Lower leg skin (tissue), 4 donors: ENCODE measurements at regions not wholly inside any gene's neighbourhood (a gene's known extent, or its start where the extent isn't known, plus 50 kb on each side); places are given as distances from the start of the nearest gene placed in this dataset.

ENCODE experiments used
- DNase-seq, 2 donors: peaks; one replicate each; pipeline ENCODE4 v3.0.0-alpha.2; 2019; ENCODE audit warnings: low spot score in 2 of 2
- H3K4me3 ChIP-seq: fragments of 200-600 bp; sonication (generic); 2 replicates; pipeline ENCODE4 v1.5.1; 2017; ENCODE audit warnings: mild to moderate bottlenecking, low read depth; ENCODE audit not compliant: poor library complexity, severe bottlenecking
- POLR2A ChIP-seq, 2 donors: fragments of 450-650 bp; IDR thresholded peaks; one replicate each; pipeline ENCODE4 v1.6.1; 2016 to 2017; ENCODE audit warnings: antibody characterized with exemption in 2 of 2, mild to moderate bottlenecking in 1 of 2, moderate library complexity in 1 of 2
- WGBS, 2 donors: methylation state at CpG; one replicate each; pipeline ENCODE4 v1.1.5; 2018; 5-methylcytosine and 5-hydroxymethylcytosine counted together
- intact Hi-C: fragments of 100-400 bp; cut with DNase I; formaldehyde crosslinking; loops from one replicate; pipeline ENCODE4 v1.15.0; 2023; ENCODE audit warnings: low total_unique reads
- TF ChIP-seq, protein P1 (sequence below), 3 donors: fragments of 450-650 bp; IDR thresholded peaks; one replicate each; pipeline ENCODE4 v1.5.1; 2016; ENCODE audit warnings: antibody characterized with exemption in 3 of 3, mild to moderate bottlenecking in 3 of 3, moderate library complexity in 2 of 3

DNA sequence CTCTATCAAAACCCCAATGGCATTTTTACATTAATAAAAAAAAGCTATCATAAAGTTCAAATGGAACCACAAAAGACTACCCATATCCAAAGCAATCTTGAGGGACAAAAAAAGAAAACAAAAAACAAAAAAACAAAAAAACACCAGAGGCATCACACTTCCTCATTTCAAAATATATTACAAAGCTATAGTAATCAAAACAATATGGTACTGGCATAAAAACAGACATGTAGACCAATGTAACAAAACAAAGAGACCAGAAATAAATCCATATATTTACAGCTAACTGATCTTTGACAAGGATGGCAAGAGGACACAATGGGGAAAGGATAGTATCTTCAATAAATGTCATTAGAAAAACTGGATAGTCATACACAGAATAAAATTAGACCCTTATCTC, 245.1 kb upstream of the MSX2 start:
- intact Hi-C loops, result no loop called here
- TF ChIP-seq, protein P1, sequence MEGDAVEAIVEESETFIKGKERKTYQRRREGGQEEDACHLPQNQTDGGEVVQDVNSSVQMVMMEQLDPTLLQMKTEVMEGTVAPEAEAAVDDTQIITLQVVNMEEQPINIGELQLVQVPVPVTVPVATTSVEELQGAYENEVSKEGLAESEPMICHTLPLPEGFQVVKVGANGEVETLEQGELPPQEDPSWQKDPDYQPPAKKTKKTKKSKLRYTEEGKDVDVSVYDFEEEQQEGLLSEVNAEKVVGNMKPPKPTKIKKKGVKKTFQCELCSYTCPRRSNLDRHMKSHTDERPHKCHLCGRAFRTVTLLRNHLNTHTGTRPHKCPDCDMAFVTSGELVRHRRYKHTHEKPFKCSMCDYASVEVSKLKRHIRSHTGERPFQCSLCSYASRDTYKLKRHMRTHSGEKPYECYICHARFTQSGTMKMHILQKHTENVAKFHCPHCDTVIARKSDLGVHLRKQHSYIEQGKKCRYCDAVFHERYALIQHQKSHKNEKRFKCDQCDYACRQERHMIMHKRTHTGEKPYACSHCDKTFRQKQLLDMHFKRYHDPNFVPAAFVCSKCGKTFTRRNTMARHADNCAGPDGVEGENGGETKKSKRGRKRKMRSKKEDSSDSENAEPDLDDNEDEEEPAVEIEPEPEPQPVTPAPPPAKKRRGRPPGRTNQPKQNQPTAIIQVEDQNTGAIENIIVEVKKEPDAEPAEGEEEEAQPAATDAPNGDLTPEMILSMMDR (IDR thresholded peaks at IDR 0.05), result no peak
- TF ChIP-seq POLR2A (IDR thresholded peaks at IDR 0.05), result no peak
- no peak for DNase-seq
- no peak overlapping the region for H3K4me3 ChIP-seq

GRCh38 chr5:174481737-174482136, 242.6 kb upstream of the MSX2 start:
- intact Hi-C loops, result no loop called here
- DNase-seq, result no peak
- 85 to 90% methylated on average over 1 of the region's 1 CpG for WGBS, 2 donors
- no peak for TF ChIP-seq POLR2A (IDR thresholded peaks at IDR 0.05)
- TF ChIP-seq, protein P1 (IDR thresholded peaks at IDR 0.05), result no peak
- no peak overlapping the region for H3K4me3 ChIP-seq

GRCh38 chr5:174482607-174483024, 241.8 kb upstream of the MSX2 start:
- intact Hi-C loops, result no loop called here
- H3K4me3 ChIP-seq, result no peak overlapping the region
- WGBS, 2 donors, result 26 to 28% methylated on average over 8 of the region's 8 CpGs
- TF ChIP-seq, protein P1 (IDR thresholded peaks at IDR 0.05), result no peak
- no peak for TF ChIP-seq POLR2A (IDR thresholded peaks at IDR 0.05)
- no peak for DNase-seq

DNA sequence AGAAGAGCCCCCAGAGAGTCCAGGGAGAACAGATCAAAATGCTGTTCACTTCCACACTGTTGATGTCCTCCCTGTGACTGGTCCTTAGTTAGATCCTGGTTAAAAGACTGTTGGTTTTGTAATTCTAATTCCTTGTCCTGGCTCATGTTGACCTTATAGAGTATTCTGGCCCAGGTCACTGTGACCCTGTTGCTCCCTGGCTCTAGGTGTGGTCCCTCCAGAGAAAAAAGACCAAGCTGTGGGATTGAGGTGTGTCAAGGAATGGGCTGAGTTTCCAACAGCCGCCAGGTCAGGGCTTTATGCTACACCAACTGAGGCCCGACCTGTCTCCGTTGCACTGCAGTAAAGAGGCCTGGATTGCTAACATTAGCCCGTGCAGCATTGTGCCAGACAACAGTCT, 241.0 kb upstream of the MSX2 start:
- no peak for DNase-seq

DNA sequence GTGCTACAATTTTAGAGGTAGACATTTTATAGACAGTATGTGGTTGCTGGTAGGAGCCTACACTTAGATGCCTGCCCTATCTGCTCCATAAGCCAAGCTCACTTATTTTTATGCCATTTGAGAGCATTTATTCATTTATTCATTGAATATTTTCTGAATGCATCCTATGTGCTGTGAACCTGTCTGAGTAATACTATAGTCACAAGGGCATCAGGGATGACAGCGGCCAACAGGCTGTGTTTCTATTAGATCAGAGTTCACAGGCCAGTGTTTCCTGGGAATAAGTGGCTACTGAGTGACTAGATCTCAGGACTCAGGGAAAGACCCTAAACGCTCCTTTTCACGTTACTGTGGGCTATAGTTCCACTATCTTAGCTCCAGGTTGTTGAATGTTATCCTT, 235.2 kb upstream of the MSX2 start:
- H3K4me3 ChIP-seq, result no peak overlapping the region
- DNase-seq, result no peak
- TF ChIP-seq, protein P1 (IDR thresholded peaks at IDR 0.05), result no peak
- no peak for TF ChIP-seq POLR2A (IDR thresholded peaks at IDR 0.05)
- WGBS, 2 donors, result 88 to 89% methylated on average over 3 of the region's 3 CpGs
- intact Hi-C loops, result no loop called here

More for the DNA sequence above, 241.0 kb upstream of the MSX2 start:
- intact Hi-C loops, result no loop called here
- 86 to 96% methylated on average over 4 of the region's 4 CpGs for WGBS, 2 donors
- H3K4me3 ChIP-seq, result no peak overlapping the region
- TF ChIP-seq, protein P1 (IDR thresholded peaks at IDR 0.05), result no peak
- TF ChIP-seq POLR2A (IDR thresholded peaks at IDR 0.05), result no peak

DNA sequence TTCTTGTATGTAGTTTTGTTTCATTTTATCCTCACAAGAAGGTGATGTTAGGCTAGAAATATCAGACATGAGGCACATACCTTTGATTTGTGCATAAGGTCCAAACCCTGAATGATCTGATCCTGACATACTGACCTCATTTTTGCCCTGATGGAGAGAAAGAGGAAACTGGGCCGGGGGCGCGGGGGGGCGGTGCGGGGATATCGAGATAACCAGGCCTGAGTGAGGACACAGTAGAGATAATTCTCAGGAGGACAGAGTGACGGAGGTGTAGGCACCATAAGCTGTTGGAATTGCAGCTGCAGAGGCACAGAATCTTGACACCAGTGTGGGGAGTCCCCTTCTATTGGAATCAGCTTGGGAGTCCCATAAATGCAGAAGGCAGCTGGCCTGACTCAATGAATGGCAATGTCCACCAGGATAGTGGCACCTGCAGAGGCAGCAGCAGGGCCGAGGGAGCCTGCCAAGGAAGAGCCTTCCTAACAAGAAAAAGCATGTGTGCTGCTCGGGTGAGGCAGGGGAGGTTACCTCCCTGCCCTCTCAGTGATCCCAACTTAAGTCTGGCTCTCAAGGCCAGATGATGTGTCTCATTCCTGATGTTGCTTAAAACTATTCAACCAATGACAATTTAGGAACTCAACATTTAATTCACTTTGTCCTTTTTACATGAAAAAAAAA, 234.3 kb upstream of the MSX2 start:
- TF ChIP-seq POLR2A (IDR thresholded peaks at IDR 0.05), result no peak
- TF ChIP-seq, protein P1 (IDR thresholded peaks at IDR 0.05), result no peak
- WGBS, 2 donors, result 82 to 84% methylated on average over 9 of the region's 9 CpGs
- intact Hi-C loops, result no loop called here
- no peak for DNase-seq
- no peak overlapping the region for H3K4me3 ChIP-seq
